ENCODE measurements at regions not wholly inside any gene's neighbourhood (a gene's known extent, or its start where the extent isn't known, plus 50 kb on each side); places are given as distances from the start of the nearest gene placed in this dataset.

DNA sequence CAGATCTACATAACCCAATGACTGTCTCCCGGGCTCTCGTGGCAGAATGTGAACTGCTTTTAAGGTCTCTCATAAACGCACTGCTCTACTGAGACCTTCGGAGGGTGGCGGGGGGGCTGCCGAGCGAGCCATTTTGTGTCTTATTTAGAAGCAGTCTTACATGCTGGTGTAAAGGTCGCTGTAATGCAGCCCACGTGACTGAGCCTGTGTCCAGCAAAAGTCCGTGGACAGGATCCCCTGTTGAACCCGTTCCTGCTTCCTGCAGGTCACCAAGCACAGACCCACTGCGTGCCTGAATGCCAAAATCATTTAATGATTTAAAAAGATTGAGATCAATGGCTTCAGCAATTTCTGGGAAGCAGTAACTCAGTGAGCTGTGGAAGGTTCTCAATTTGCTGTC, 415.9 kb downstream of the BCOR start:
- TF ChIP-seq YY1 (IDR thresholded peaks at IDR 0.05; ENCODE audit: insufficient read depth, insufficient read length), result no peak
- no peak for TF ChIP-seq ZNF274 (IDR thresholded peaks at IDR 0.05; ENCODE audit: low read depth, low read length)

Measured in NT2/D1 (cell line).